IPS-20b (cell line): ENCODE measurements at regions not wholly inside any gene's neighbourhood (a gene's known extent, or its start where the extent isn't known, plus 50 kb on each side); places are given as distances from the start of the nearest gene placed in this dataset.

Experiments
- H3K27ac ChIP-seq: one replicate; pipeline ENCODE4 v1.5.1; 2013; ENCODE audit warnings: low read length
- H3K27me3 ChIP-seq: 2 replicates; pipeline ENCODE4 v1.6.1; 2013; ENCODE audit warnings: mild to moderate bottlenecking, low read length, inconsistent platforms; ENCODE audit not compliant: insufficient read depth
- H3K36me3 ChIP-seq: 2 replicates; pipeline ENCODE4 v1.6.1; 2013; ENCODE audit warnings: low read depth, mild to moderate bottlenecking, inconsistent platforms, low read length, moderate library complexity; ENCODE audit not compliant: insufficient read depth
- H3K4me1 ChIP-seq: 2 replicates; pipeline ENCODE4 v1.6.1; 2013; ENCODE audit warnings: mild to moderate bottlenecking, control low read depth, inconsistent platforms, low read length, moderate library complexity; ENCODE audit not compliant: insufficient read depth
- H3K4me3 ChIP-seq: 2 replicates; pipeline ENCODE4 v1.5.1; 2013; ENCODE audit warnings: mild to moderate bottlenecking, low read length, inconsistent platforms
- H3K9ac ChIP-seq: 2 replicates; pipeline ENCODE4 v1.6.1; 2013; ENCODE audit warnings: low read depth, mild to moderate bottlenecking, inconsistent platforms, low read length, moderate library complexity
- H3K9me3 ChIP-seq: 2 replicates; pipeline ENCODE4 v1.6.1; 2013; ENCODE audit warnings: mild to moderate bottlenecking, low read depth, low read length, inconsistent platforms; ENCODE audit not compliant: insufficient read depth

GRCh38 chr12:124436366-124436765 lies 131.0 kb downstream of the NCOR2 start:
- H3K9ac ChIP-seq = no peak overlapping the region
- H3K4me1 ChIP-seq = peaks cover 21% of the 10 kb centered on the region
- H3K9me3 ChIP-seq = no peaks in the 10 kb centered on the region
- H3K4me3 ChIP-seq = no peak overlapping the region
- peaks cover 8% of the 10 kb centered on the region for H3K27me3 ChIP-seq
- 0 out of 2 replicates have a peak, but pooled peaks cover 10% of the 10 kb centered on the region for H3K36me3 ChIP-seq
- H3K27ac ChIP-seq = no peak overlapping the region

GRCh38 chr12:124435806-124436345 lies 131.5 kb downstream of the NCOR2 start:
- no peaks in the 10 kb centered on the region for H3K9me3 ChIP-seq
- 0 out of 2 replicates have a peak, but pooled peaks cover 10% of the 10 kb centered on the region for H3K36me3 ChIP-seq
- no peak overlapping the region for H3K9ac ChIP-seq

GRCh38 chr12:124434951-124435805 lies 132.2 kb downstream of the NCOR2 start:
- H3K36me3 ChIP-seq = peaks cover 12% of the 10 kb centered on the region; the same call in 1 of the 2 replicates
- H3K27me3 ChIP-seq = peaks cover 8% of the 10 kb centered on the region
- no peaks in the 10 kb centered on the region for H3K9me3 ChIP-seq
- H3K4me3 ChIP-seq = peak overlapping the region; percentile 39; the same call in 1 of the 2 replicates
- H3K9ac ChIP-seq = no peak overlapping the region; the same call in 1 of the 2 replicates
- H3K27ac ChIP-seq = peak overlapping the region; percentile 39
- H3K4me1 ChIP-seq = peaks cover 15% of the 10 kb centered on the region; the same call in 1 of the 2 replicates

More at GRCh38 chr12:124435806-124436345, 131.5 kb downstream of the NCOR2 start:
- no peak overlapping the region for H3K27ac ChIP-seq
- no peak overlapping the region for H3K4me3 ChIP-seq
- H3K27me3 ChIP-seq = peaks cover 8% of the 10 kb centered on the region
- peaks cover 16% of the 10 kb centered on the region; the same call in 1 of the 2 replicates for H3K4me1 ChIP-seq

- Histone ChIP-seq H3K27ac (peak overlapping the region; percentile 39), H3K9me3 (no peaks in the 10 kb centered on the region), H3K4me1 (peaks cover 15% of the 10 kb centered on the region; the same call in 1 of the 2 replicates), H3K27me3 (peaks cover 8% of the 10 kb centered on the region), H3K9ac (peak overlapping the region; percentile 67; the same call in 1 of the 2 replicates), H3K36me3 (peaks cover 20% of the 10 kb centered on the region; the same call in 1 of the 2 replicates), H3K4me3 (peak overlapping the region; percentile 39; the same call in 1 of the 2 replicates)
Measured at GRCh38 chr12:124434354-124434753, 133.1 kb downstream of the NCOR2 start.

- Histone ChIP-seq H3K27ac (peak overlapping the region; percentile 39), H3K36me3 (peaks cover 25% of the 10 kb centered on the region), H3K9me3 (no peaks in the 10 kb centered on the region), H3K9ac (peak overlapping the region; percentile 67; the same call in 1 of the 2 replicates), H3K4me3 (peak overlapping the region; percentile 39; the same call in 1 of the 2 replicates), H3K27me3 (peaks cover 4% of the 10 kb centered on the region), H3K4me1 (peaks cover 15% of the 10 kb centered on the region; the same call in 1 of the 2 replicates)
Measured at GRCh38 chr12:124433879-124434278, 133.5 kb downstream of the NCOR2 start.

- Histone ChIP-seq H3K36me3 (peaks cover 31% of the 10 kb centered on the region), H3K27me3 (no peaks in the 10 kb centered on the region), H3K27ac (no peak overlapping the region), H3K9ac (no peak overlapping the region), H3K4me1 (peaks cover 15% of the 10 kb centered on the region; the same call in 1 of the 2 replicates), H3K9me3 (no peaks in the 10 kb centered on the region), H3K4me3 (no peak overlapping the region)
Measured at GRCh38 chr12:124433147-124433874, 134.1 kb downstream of the NCOR2 start.

GRCh38 chr12:124432376-124432775 lies 135.0 kb downstream of the NCOR2 start:
- Histone ChIP-seq H3K36me3 (peaks cover 31% of the 10 kb centered on the region), H3K4me3 (no peak overlapping the region), H3K4me1 (peaks cover 15% of the 10 kb centered on the region; the same call in 1 of the 2 replicates), H3K27me3 (no peaks in the 10 kb centered on the region), H3K9ac (no peak overlapping the region), H3K27ac (no peak overlapping the region), H3K9me3 (no peaks in the 10 kb centered on the region)

GRCh38 chr12:124431971-124432370 lies 135.4 kb downstream of the NCOR2 start:
- Histone ChIP-seq H3K27ac (no peak overlapping the region), H3K4me3 (no peak overlapping the region)

GRCh38 chr12:124430491-124430890 lies 135.6 kb downstream of the RFLNA start:
- no peak overlapping the region for H3K27ac ChIP-seq
- peaks cover 45% of the 10 kb centered on the region for H3K36me3 ChIP-seq
- H3K4me3 ChIP-seq = no peak overlapping the region
- H3K27me3 ChIP-seq = no peaks in the 10 kb centered on the region
- peaks cover 15% of the 10 kb centered on the region; the same call in 1 of the 2 replicates for H3K4me1 ChIP-seq
- no peak overlapping the region for H3K9ac ChIP-seq
- H3K9me3 ChIP-seq = no peaks in the 10 kb centered on the region

More at GRCh38 chr12:124431971-124432370, 135.4 kb downstream of the NCOR2 start:
- H3K9me3 ChIP-seq = no peaks in the 10 kb centered on the region
- no peak overlapping the region for H3K9ac ChIP-seq
- H3K27me3 ChIP-seq = no peaks in the 10 kb centered on the region
- H3K36me3 ChIP-seq = peaks cover 31% of the 10 kb centered on the region
- peaks cover 15% of the 10 kb centered on the region; the same call in 1 of the 2 replicates for H3K4me1 ChIP-seq

- Histone ChIP-seq H3K36me3 (peaks cover 52% of the 10 kb centered on the region), H3K4me1 (peaks cover 7% of the 10 kb centered on the region; the same call in 1 of the 2 replicates), H3K9me3 (no peaks in the 10 kb centered on the region), H3K4me3 (no peak overlapping the region), H3K9ac (no peak overlapping the region), H3K27me3 (no peaks in the 10 kb centered on the region), H3K27ac (no peak overlapping the region)
Measured at GRCh38 chr12:124429535-124429934, 134.6 kb downstream of the RFLNA start.

- Histone ChIP-seq H3K4me3 (no peak overlapping the region), H3K36me3 (peaks cover 58% of the 10 kb centered on the region), H3K27ac (no peak overlapping the region), H3K4me1 (peaks cover under 1% of the 10 kb centered on the region; the same call in 1 of the 2 replicates), H3K9ac (no peak overlapping the region), H3K9me3 (no peaks in the 10 kb centered on the region), H3K27me3 (no peaks in the 10 kb centered on the region)
Measured at GRCh38 chr12:124428792-124429281, 133.9 kb downstream of the RFLNA start.
